ENCODE measurements at regions not wholly inside any gene's neighbourhood (a gene's known extent, or its start where the extent isn't known, plus 50 kb on each side); places are given as distances from the start of the nearest gene placed in this dataset.

- TF ChIP-seq GATA3 (IDR thresholded peaks at IDR 0.05; ENCODE audit: low read depth, low read length) (no peak), GATA2 (IDR thresholded peaks at IDR 0.05; ENCODE audit: low read depth, low read length) (no peak)
Measured at GRCh38 chr5:115355767-115356381, 59.4 kb upstream of the CCDC112 start.

Measured in SH-SY5Y (cell line).